Mucosa of stomach (tissue), 1 donor: ENCODE measurements at regions not wholly inside any gene's neighbourhood (a gene's known extent, or its start where the extent isn't known, plus 50 kb on each side); places are given as distances from the start of the nearest gene placed in this dataset.
"Not testable (repeated sequence)": the region's sequence is repeated elsewhere in the genome, so short reads cannot be mapped to it uniquely, and the experiment has no call there.

Experiments
- H3K27me3 ChIP-seq: one replicate; pipeline ENCODE4 v1.7.0; 2013; ENCODE audit warnings: mild to moderate bottlenecking, low read length; ENCODE audit not compliant: control insufficient read depth, insufficient read depth
- H3K36me3 ChIP-seq: one replicate; pipeline ENCODE4 v1.7.0; 2013; ENCODE audit warnings: low read length; ENCODE audit not compliant: control insufficient read depth, insufficient read depth
- H3K4me1 ChIP-seq: one replicate; pipeline ENCODE4 v1.7.0; 2013; ENCODE audit warnings: mild to moderate bottlenecking, low read length; ENCODE audit not compliant: control insufficient read depth, insufficient read depth
- H3K4me3 ChIP-seq: one replicate; pipeline ENCODE4 v1.7.0; 2013; ENCODE audit warnings: low read length
- H3K9ac ChIP-seq: one replicate; pipeline ENCODE4 v1.7.0; 2013; ENCODE audit warnings: mild to moderate bottlenecking, low read length, moderate library complexity
- H3K9me3 ChIP-seq: one replicate; pipeline ENCODE4 v1.7.0; 2013; ENCODE audit warnings: mild to moderate bottlenecking, low read length, moderate library complexity; ENCODE audit not compliant: control insufficient read depth
- donor health status: Pancreatic carcinoma.

GRCh38 chr17:33950061-33950460 is 305.0 kb upstream of the CCL2 start:
- no peaks in the 10 kb centered on the region for H3K4me1 ChIP-seq
- H3K36me3 ChIP-seq = no peaks in the 10 kb centered on the region
- no peak overlapping the region for H3K9ac ChIP-seq
- no peaks in the 10 kb centered on the region for H3K9me3 ChIP-seq
- H3K27me3 ChIP-seq = no peaks in the 10 kb centered on the region
- no peak overlapping the region for H3K4me3 ChIP-seq

DNA sequence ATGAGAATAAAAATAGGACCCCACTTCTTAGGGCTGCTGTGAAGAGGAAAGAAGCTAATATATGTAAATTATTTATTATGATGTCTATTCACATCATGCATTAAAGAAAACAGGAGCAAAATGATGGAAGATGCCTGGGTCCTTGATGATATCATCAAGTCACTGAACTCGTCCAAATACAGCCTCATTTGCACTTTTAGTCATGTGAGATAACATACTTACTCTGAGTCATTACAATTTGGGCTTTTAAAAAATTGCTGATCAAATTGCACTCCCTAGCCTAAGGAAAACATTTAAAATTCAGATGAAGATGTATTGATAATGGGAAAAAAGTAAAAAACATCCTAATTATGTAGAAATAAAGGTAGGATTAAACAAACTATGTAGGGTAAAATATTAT is 302.7 kb upstream of the CCL2 start:
- Histone ChIP-seq H3K27me3 (no peaks in the 10 kb centered on the region), H3K9me3 (no peaks in the 10 kb centered on the region), H3K4me3 (no peak overlapping the region), H3K9ac (no peak overlapping the region), H3K36me3 (no peaks in the 10 kb centered on the region), H3K4me1 (no peaks in the 10 kb centered on the region)

DNA sequence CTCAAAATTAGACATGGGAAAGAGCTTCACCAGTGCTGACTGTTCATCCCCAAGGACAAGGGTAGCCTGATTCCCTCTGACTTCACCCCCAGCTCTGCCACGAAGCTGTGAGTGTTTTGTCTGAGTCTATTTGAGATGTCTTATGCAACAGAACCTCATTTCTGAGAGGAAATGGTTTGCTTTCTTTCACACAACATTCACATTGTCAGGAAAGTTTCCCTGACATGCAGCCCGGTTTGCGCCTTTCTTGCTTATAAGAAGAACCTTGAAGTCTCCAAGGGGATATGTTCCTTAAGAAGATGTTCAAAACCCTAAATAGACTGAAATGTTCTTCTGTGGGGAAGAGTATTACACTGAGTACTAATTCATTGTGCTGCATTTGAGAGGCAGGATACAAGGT is 300.5 kb upstream of the CCL2 start:
- Histone ChIP-seq H3K36me3 (no peaks in the 10 kb centered on the region), H3K4me1 (no peaks in the 10 kb centered on the region), H3K27me3 (no peaks in the 10 kb centered on the region), H3K4me3 (no peak overlapping the region), H3K9ac (no peak overlapping the region), H3K9me3 (no peaks in the 10 kb centered on the region)

DNA sequence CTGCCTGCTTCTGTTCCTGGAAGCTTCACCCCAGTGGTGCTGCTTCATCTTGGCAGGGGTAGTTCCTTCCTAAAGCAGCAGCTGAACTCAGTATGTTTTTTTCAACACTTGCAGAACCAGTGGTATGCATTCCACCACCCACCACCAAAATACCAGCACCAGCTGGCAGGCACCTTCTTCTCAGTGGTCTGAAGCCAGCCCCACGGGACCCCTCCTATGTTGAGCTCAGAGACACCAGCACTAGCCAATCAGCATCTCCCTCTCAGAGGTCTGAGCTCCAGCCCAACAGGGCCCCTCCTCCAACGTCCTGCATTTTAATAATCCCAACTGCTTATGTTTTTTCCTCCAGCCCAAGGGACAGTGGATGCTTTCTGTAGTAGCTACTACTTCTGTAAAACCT is 299.6 kb upstream of the CCL2 start:
- no peak overlapping the region for H3K9ac ChIP-seq
- no peak overlapping the region for H3K4me3 ChIP-seq
- no peaks in the 10 kb centered on the region for H3K9me3 ChIP-seq
- no peaks in the 10 kb centered on the region for H3K4me1 ChIP-seq
- no peaks in the 10 kb centered on the region for H3K27me3 ChIP-seq
- no peaks in the 10 kb centered on the region for H3K36me3 ChIP-seq

GRCh38 chr17:33959098-33959497 is 296.0 kb upstream of the CCL2 start:
- H3K36me3 ChIP-seq, H3K9me3 ChIP-seq, H3K27me3 ChIP-seq, H3K4me3 ChIP-seq, H3K9ac ChIP-seq, H3K4me1 ChIP-seq: not testable (repeated sequence)

- Histone ChIP-seq H3K9me3 (no peaks in the 10 kb centered on the region), H3K36me3 (no peaks in the 10 kb centered on the region), H3K4me1 (peaks cover 14% of the 10 kb centered on the region), H3K4me3 (no peak overlapping the region), H3K9ac (no peak overlapping the region), H3K27me3 (no peaks in the 10 kb centered on the region)
These were observed 292.0 kb upstream of the CCL2 start for GRCh38 chr17:33962857-33963655.

DNA sequence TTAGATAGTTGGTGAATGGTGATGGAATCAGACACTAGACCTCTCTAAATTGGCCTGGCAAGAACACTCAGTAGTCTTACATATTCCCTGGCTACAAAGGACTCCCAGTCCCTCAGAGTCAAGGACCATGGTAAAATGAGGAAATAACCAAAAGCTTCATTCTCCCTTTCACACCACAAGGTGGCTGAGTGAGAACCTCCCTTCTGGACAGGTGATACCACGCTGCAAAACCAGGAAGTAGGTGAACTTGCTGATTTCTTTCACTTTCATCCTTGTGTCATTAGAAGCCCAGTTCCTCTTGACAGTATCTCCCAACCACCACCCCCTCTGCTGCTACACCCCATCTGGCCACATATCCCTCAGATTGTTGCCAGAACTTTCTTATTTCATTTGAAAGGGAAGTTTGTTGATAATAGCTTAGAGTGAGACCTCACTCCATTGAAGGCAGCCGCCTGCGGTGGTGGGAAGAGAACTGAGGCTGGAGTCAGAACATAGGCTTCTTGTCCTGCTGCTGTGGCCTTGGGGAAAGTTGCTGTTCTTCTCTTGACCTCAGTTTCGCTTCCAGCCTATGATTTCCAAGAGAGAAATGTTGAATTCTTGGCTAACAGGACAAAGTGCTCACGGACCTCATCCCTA is 290.6 kb upstream of the CCL2 start:
- Histone ChIP-seq H3K4me3 (no peak overlapping the region), H3K4me1 (peaks cover 23% of the 10 kb centered on the region), H3K9me3 (no peaks in the 10 kb centered on the region), H3K36me3 (no peaks in the 10 kb centered on the region), H3K9ac (no peak overlapping the region), H3K27me3 (no peaks in the 10 kb centered on the region)

GRCh38 chr17:33966410-33967059 is 288.6 kb upstream of the CCL2 start:
- Histone ChIP-seq H3K36me3 (no peaks in the 10 kb centered on the region), H3K4me3 (no peak overlapping the region), H3K9me3 (no peaks in the 10 kb centered on the region), H3K9ac (no peak overlapping the region), H3K4me1 (peaks cover 43% of the 10 kb centered on the region), H3K27me3 (no peaks in the 10 kb centered on the region)

- H3K4me3 ChIP-seq = no peak overlapping the region
- peaks cover 56% of the 10 kb centered on the region for H3K4me1 ChIP-seq
- no peaks in the 10 kb centered on the region for H3K27me3 ChIP-seq
- H3K9ac ChIP-seq = no peak overlapping the region
- no peaks in the 10 kb centered on the region for H3K36me3 ChIP-seq
- H3K9me3 ChIP-seq = no peaks in the 10 kb centered on the region
These were observed 287.3 kb upstream of the CCL2 start for GRCh38 chr17:33967608-33968349.

- Histone ChIP-seq H3K9me3 (no peaks in the 10 kb centered on the region), H3K4me1 (peaks cover 63% of the 10 kb centered on the region), H3K27me3 (no peaks in the 10 kb centered on the region), H3K36me3 (no peaks in the 10 kb centered on the region), H3K4me3 (no peak overlapping the region), H3K9ac (no peak overlapping the region)
These were observed 286.6 kb upstream of the CCL2 start for GRCh38 chr17:33968350-33969044.

DNA sequence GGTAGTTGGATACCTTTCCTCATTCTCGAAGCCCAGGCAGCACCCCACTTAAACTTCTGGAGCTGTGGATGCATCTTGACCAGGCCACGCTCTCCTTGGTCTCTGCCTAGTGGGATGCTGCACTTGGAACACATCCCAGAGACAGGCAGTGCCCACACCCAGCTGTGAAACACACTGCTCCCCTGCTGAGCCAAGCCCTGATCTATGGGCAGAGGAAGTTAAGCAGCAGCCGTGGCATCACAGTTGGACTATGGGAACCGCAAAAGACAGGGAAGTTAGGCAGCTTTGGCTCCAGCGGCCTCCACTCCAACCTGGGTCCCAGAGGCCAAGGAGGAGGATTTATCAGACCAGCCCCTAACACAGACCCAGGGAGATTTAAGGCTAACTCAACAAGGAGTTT is 284.8 kb upstream of the CCL2 start:
- no peak overlapping the region for H3K9ac ChIP-seq
- no peaks in the 10 kb centered on the region for H3K36me3 ChIP-seq
- no peaks in the 10 kb centered on the region for H3K9me3 ChIP-seq
- no peak overlapping the region for H3K4me3 ChIP-seq
- no peaks in the 10 kb centered on the region for H3K27me3 ChIP-seq
- H3K4me1 ChIP-seq = peaks cover 60% of the 10 kb centered on the region
